ENCODE measurements at regions not wholly inside any gene's neighbourhood (a gene's known extent, or its start where the extent isn't known, plus 50 kb on each side); places are given as distances from the start of the nearest gene placed in this dataset.

DNA sequence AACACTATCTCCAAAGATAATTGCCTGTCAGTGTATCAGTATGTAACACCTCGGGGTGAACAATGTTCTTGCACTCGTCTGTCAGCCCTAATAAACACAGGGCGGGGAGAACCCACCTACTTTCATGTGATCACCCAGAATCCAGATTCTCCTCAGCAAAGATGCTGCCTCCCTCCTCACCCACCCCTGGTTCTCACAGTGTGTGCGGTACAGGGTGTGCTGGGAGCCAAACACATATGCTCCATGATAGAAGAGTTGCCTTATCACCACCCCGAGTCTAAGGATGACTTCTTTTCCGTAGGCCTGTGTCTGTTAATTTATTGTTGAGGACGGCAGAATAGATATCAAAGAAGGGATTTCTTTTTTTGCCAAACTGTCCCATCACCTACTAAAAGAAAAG, 206.1 kb downstream of the TLE3 start:
- intact Hi-C loops (cut with DNase I), result no loop called here
- Histone ChIP-seq H3K27me3 (no peaks in the 10 kb centered on the region), H3K4me1 (ENCODE audit: insufficient read depth) (no peaks in the 10 kb centered on the region), H3K36me3 (no peaks in the 10 kb centered on the region), H3K4me3 (no peak overlapping the region), H3K27ac (no peak overlapping the region), H3K9me3 (no peaks in the 10 kb centered on the region)
- WGBS, 3 donors, result 53 to 63% (median 61%) methylated on average over 7 of the region's 7 CpGs
- TF ChIP-seq, protein P1, sequence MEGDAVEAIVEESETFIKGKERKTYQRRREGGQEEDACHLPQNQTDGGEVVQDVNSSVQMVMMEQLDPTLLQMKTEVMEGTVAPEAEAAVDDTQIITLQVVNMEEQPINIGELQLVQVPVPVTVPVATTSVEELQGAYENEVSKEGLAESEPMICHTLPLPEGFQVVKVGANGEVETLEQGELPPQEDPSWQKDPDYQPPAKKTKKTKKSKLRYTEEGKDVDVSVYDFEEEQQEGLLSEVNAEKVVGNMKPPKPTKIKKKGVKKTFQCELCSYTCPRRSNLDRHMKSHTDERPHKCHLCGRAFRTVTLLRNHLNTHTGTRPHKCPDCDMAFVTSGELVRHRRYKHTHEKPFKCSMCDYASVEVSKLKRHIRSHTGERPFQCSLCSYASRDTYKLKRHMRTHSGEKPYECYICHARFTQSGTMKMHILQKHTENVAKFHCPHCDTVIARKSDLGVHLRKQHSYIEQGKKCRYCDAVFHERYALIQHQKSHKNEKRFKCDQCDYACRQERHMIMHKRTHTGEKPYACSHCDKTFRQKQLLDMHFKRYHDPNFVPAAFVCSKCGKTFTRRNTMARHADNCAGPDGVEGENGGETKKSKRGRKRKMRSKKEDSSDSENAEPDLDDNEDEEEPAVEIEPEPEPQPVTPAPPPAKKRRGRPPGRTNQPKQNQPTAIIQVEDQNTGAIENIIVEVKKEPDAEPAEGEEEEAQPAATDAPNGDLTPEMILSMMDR (IDR thresholded peaks at IDR 0.05), result no peak
- no peak for TF ChIP-seq POLR2A (IDR thresholded peaks at IDR 0.05)
- TF ChIP-seq EP300 (IDR thresholded peaks at IDR 0.05), result no peak
- DNase-seq, result no peak

DNA sequence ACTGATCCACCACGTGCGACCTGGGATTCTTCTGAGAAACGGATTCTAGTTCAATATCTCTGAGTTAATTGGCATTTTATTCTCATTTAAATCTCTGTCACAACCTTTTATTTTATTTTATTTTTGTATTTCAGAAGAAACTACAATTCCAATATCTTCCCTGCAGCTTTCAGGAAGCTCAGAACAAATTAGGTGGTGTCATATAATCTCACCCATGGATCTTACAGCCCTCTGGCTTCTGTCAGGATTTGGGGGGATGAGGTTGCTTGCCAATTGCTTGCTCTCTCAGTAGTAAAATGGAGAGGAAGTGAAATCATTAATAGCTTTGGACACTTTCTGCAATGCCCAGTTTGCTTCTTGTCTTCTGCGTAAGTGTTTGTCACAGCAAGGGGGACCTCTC, 205.4 kb downstream of the TLE3 start:
- 58 to 69% (median 66%) methylated on average over 4 of the region's 4 CpGs for WGBS, 3 donors
- DNase-seq, result no peak
- no peaks in the 10 kb centered on the region for H3K4me1 ChIP-seq (ENCODE audit: insufficient read depth)
- no peak overlapping the region for H3K4me3 ChIP-seq
- no peak overlapping the region for H3K27ac ChIP-seq
- intact Hi-C loops (cut with DNase I), result no loop called here
- H3K36me3 ChIP-seq, result no peaks in the 10 kb centered on the region
- no peaks in the 10 kb centered on the region for H3K9me3 ChIP-seq
- TF ChIP-seq, protein P1 (IDR thresholded peaks at IDR 0.05), result no peak
- TF ChIP-seq POLR2A (IDR thresholded peaks at IDR 0.05) (no peak), EP300 (IDR thresholded peaks at IDR 0.05) (no peak)
- H3K27me3 ChIP-seq, result no peaks in the 10 kb centered on the region

DNA sequence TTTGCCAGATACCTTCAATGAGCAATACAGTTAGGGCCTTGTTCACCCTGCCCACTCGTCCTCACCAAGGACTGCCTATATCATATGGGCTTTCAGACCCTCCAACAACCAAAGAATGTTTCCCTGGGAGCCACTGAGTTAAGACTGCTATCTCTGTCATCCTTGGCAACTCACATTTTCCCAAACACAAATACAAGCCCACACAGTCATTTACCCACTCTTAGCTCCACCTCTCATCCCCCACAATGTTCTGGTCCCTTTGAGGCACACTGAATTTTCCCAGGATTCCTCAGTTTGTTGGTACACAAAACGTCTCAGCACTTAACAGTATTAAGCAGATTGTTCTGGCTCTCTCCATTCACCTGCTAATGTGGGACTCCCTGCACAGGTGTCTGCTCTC, 204.6 kb downstream of the TLE3 start:
- DNase-seq, result no peak
- Histone ChIP-seq H3K27me3 (no peaks in the 10 kb centered on the region), H3K4me3 (no peak overlapping the region), H3K9me3 (no peaks in the 10 kb centered on the region), H3K27ac (no peak overlapping the region), H3K4me1 (ENCODE audit: insufficient read depth) (no peaks in the 10 kb centered on the region), H3K36me3 (no peaks in the 10 kb centered on the region)
- TF ChIP-seq EP300 (IDR thresholded peaks at IDR 0.05) (no peak), POLR2A (IDR thresholded peaks at IDR 0.05) (no peak)
- TF ChIP-seq, protein P1 (IDR thresholded peaks at IDR 0.05), result no peak
- WGBS, 3 donors, result 57 to 68% (median 64%) methylated on average over 2 of the region's 2 CpGs
- intact Hi-C loops (cut with DNase I), result no loop called here

DNA sequence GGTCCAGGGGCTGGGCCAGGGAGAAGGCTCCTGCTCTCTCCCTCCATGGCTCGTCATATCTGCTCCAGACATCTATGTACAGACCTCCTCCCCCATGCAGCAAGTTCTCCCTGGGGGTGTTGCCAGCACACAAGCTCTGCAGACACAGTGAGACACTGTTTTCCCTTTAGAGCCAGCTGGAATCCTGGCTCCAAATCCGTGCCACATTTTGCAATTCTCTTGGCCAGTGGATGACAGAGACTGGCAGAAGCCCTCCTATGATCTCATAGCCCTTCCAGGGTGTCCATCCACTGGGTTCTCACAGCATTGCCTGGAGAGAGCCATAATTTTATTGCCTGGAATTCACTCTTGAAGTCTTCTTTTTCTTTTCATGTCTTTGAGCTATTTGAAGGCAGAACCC, 203.9 kb downstream of the TLE3 start:
- intact Hi-C loops (cut with DNase I), result no loop called here
- H3K9me3 ChIP-seq, result no peaks in the 10 kb centered on the region
- no peak overlapping the region for H3K4me3 ChIP-seq
- no peak for DNase-seq
- H3K27ac ChIP-seq, result no peak overlapping the region
- no peaks in the 10 kb centered on the region for H3K4me1 ChIP-seq (ENCODE audit: insufficient read depth)
- H3K27me3 ChIP-seq, result no peaks in the 10 kb centered on the region
- H3K36me3 ChIP-seq, result no peaks in the 10 kb centered on the region
- 16 to 34% (median 17%) methylated on average over 2 of the region's 2 CpGs for WGBS, 3 donors
- TF ChIP-seq POLR2A (IDR thresholded peaks at IDR 0.05) (no peak), EP300 (IDR thresholded peaks at IDR 0.05) (no peak)
- TF ChIP-seq, protein P1 (IDR thresholded peaks at IDR 0.05), result no peak

DNA sequence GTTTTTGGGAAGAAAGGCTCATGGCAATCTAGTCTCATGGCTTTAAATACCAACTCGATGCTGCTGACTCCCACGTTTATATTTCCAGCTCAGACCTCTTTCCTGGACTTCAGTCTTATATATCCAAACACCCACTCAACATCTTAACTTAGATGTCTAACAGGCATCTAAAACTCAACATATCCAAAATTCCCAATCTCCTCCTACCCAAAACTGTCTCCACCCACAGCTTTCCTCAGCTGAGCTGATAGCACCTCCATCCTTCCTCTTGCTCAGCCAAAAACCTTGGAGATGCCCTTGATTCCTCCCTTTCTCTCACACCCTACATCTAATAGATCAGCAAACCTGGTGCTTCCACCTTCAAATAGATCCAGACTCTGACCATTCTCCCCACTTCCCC, 202.5 kb downstream of the TLE3 start:
- Histone ChIP-seq H3K27ac (no peak overlapping the region), H3K27me3 (no peaks in the 10 kb centered on the region), H3K4me3 (no peak overlapping the region), H3K36me3 (no peaks in the 10 kb centered on the region), H3K4me1 (ENCODE audit: insufficient read depth) (no peaks in the 10 kb centered on the region), H3K9me3 (no peaks in the 10 kb centered on the region)
- 63 to 71% (median 67%) methylated on average over 2 of the region's 2 CpGs for WGBS, 3 donors
- intact Hi-C loops (cut with DNase I), result no loop called here
- TF ChIP-seq POLR2A (IDR thresholded peaks at IDR 0.05), result no peak
- TF ChIP-seq EP300 (IDR thresholded peaks at IDR 0.05), result no peak
- TF ChIP-seq, protein P1 (IDR thresholded peaks at IDR 0.05), result no peak
- no peak for DNase-seq
